Neural cell (in vitro differentiated cells): ENCODE measurements at regions not wholly inside any gene's neighbourhood (a gene's known extent, or its start where the extent isn't known, plus 50 kb on each side); places are given as distances from the start of the nearest gene placed in this dataset.

ENCODE experiments used
- CTCF ChIP-seq: fragments of 450-650 bp; IDR thresholded peaks from 2 replicates; pipeline ENCODE4 v1.5.1; 2014; ENCODE audit warnings: antibody characterized with exemption, mild to moderate bottlenecking, moderate library complexity; ENCODE audit not compliant: poor library complexity, severe bottlenecking
- EP300 ChIP-seq: fragments of 450-650 bp; conservative IDR thresholded peaks from 2 replicates; pipeline ENCODE4 v1.6.1; 2014; ENCODE audit warnings: antibody characterized with exemption, mild to moderate bottlenecking, moderate library complexity; ENCODE audit not compliant: poor library complexity, severe bottlenecking
- EZH2 ChIP-seq: fragments of 200-600, 300-800 bp; shearing (Covaris generic), sonication (generic); IDR thresholded peaks from 2 replicates; pipeline ENCODE4 v1.6.1; 2014; ENCODE audit warnings: antibody characterized with exemption, low read length, borderline replicate concordance, mild to moderate bottlenecking; ENCODE audit not compliant: insufficient read depth, poor library complexity, severe bottlenecking
- MXI1 ChIP-seq: fragments of 450-650 bp; conservative IDR thresholded peaks from 2 replicates; pipeline ENCODE4 v1.6.1; 2014; ENCODE audit warnings: antibody characterized with exemption, mild to moderate bottlenecking; ENCODE audit not compliant: poor library complexity, severe bottlenecking
- POLR2AphosphoS5 ChIP-seq: IDR thresholded peaks from 2 replicates; pipeline ENCODE4 v1.6.1; 2012
- RAD21 ChIP-seq: fragments of 450-650 bp; conservative IDR thresholded peaks from 2 replicates; pipeline ENCODE4 v1.6.1; 2014; ENCODE audit warnings: antibody characterized with exemption, mild to moderate bottlenecking, moderate library complexity
- REST ChIP-seq: IDR thresholded peaks from 2 replicates; pipeline ENCODE4 v1.6.1; 2012; ENCODE audit warnings: borderline replicate concordance
- SMC3 ChIP-seq: fragments of 450-650 bp; conservative IDR thresholded peaks from 2 replicates; pipeline ENCODE4 v1.6.1; 2014; ENCODE audit warnings: antibody characterized with exemption, mild to moderate bottlenecking, moderate library complexity; ENCODE audit not compliant: poor library complexity
- TAF1 ChIP-seq: IDR thresholded peaks from 2 replicates; pipeline ENCODE4 v1.6.1; 2012; ENCODE audit warnings: low read depth

- TF ChIP-seq POLR2AphosphoS5 (no peak), CTCF (no peak), EZH2 (no peak), REST (no peak), SMC3 (no peak), EP300 (no peak), MXI1 (no peak), TAF1 (no peak), RAD21 (no peak)
Measured at GRCh38 chrX:124224528-124224927, 107.9 kb upstream of the TEX13D start.
